ENCODE measurements at regions not wholly inside any gene's neighbourhood (a gene's known extent, or its start where the extent isn't known, plus 50 kb on each side); places are given as distances from the start of the nearest gene placed in this dataset.

GRCh38 chr6:134738211-134738885 is 211.6 kb downstream of the ALDH8A1 start:
- DNase-seq: no peak

- no peak for DNase-seq
Observed at GRCh38 chr6:134735461-134735860, 214.4 kb downstream of the ALDH8A1 start.

GRCh38 chr6:134734312-134734869 is 215.5 kb downstream of the ALDH8A1 start:
- no peak for DNase-seq

- no peak for DNase-seq
Observed at GRCh38 chr6:134733801-134734200, 216.1 kb downstream of the ALDH8A1 start.

- DNase-seq: no peak
Observed at GRCh38 chr6:134732763-134733162, 217.1 kb downstream of the ALDH8A1 start.

GRCh38 chr6:134731615-134732014 is 218.3 kb downstream of the ALDH8A1 start:
- DNase-seq: no peak

GRCh38 chr6:134730013-134730412 is 219.9 kb downstream of the ALDH8A1 start:
- no peak for DNase-seq

GRCh38 chr6:134729561-134729960 is 220.3 kb downstream of the ALDH8A1 start:
- DNase-seq: no peak

GRCh38 chr6:134727081-134727480 is 222.8 kb downstream of the ALDH8A1 start:
- no peak for DNase-seq

- no peak for DNase-seq
Observed at GRCh38 chr6:134725590-134725989, 224.3 kb downstream of the ALDH8A1 start.

GRCh38 chr6:134724771-134725340 is 225.0 kb downstream of the ALDH8A1 start:
- no peak for DNase-seq

- DNase-seq: no peak
Observed at GRCh38 chr6:134723081-134723871, 226.6 kb downstream of the ALDH8A1 start.

GRCh38 chr6:134722200-134722870 is 227.6 kb downstream of the ALDH8A1 start:
- DNase-seq: no peak

- no peak for DNase-seq
Observed at GRCh38 chr6:134721060-134721405, 228.9 kb downstream of the ALDH8A1 start.

GRCh38 chr6:134720353-134721059 is 229.4 kb downstream of the ALDH8A1 start:
- no peak for DNase-seq

- no peak for DNase-seq
Observed at GRCh38 chr6:134719911-134720310, 230.0 kb downstream of the ALDH8A1 start.

- no peak for DNase-seq
Observed at GRCh38 chr6:134719286-134719685, 230.6 kb downstream of the ALDH8A1 start.

- no peak for DNase-seq
Observed at GRCh38 chr6:134714679-134715078, 235.2 kb downstream of the ALDH8A1 start.

- no peak for DNase-seq
Observed at GRCh38 chr6:134714113-134714512, 235.8 kb downstream of the ALDH8A1 start.

- no peak for DNase-seq
Observed at GRCh38 chr6:134712311-134712710, 237.6 kb downstream of the ALDH8A1 start.

- no peak for DNase-seq
Observed at GRCh38 chr6:134708079-134708478, 241.8 kb downstream of the ALDH8A1 start.

GRCh38 chr6:134707342-134708031 is 242.4 kb downstream of the ALDH8A1 start:
- DNase-seq: no peak

Measured in activated CD4-positive, alpha-beta T cell treated with anti-CD3 and anti-CD28 coated beads for 1 hour (primary cell).